ENCODE measurements at regions not wholly inside any gene's neighbourhood (a gene's known extent, or its start where the extent isn't known, plus 50 kb on each side); places are given as distances from the start of the nearest gene placed in this dataset.

GRCh38 chr19:32202244-32202643, 143.2 kb upstream of the ZNF507 start:
- TF ChIP-seq CTCF (conservative IDR thresholded peaks at IDR 0.05) (no peak), ZFX (IDR thresholded peaks at IDR 0.05) (no peak)

Measured in C4-2B (cell line).